ENCODE measurements at regions not wholly inside any gene's neighbourhood (a gene's known extent, or its start where the extent isn't known, plus 50 kb on each side); places are given as distances from the start of the nearest gene placed in this dataset.

DNA sequence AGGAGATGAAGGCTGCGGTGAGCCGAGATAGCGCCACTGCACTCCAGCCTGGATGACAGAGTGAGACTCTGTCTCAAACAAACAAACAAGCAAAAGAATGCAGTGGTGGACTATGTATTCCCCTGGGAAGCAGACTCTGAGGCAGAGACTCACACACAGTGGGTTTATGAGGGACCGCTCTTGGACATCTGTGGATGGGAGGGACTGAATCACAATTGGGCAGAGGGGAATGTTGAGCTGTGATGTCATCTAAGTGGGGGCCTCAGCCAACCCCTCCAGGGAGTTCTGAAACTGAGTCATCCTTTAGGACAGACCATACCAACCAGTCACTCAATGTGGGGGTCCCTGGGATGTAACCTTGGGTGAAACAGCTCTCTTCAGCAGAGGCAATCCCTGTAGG lies 151.0 kb downstream of the SUDS3 start:
- Histone ChIP-seq H3K27ac (ENCODE audit: low read depth, low read length) (no peak overlapping the region), H3K9me3 (ENCODE audit: control insufficient read depth, insufficient read depth, low read length) (peaks cover 28% of the 10 kb centered on the region), H3K4me3 (ENCODE audit: low read depth, low read length) (no peak overlapping the region), H3K27me3 (ENCODE audit: control insufficient read depth, insufficient read depth, low read length) (no peaks in the 10 kb centered on the region)
- DNase-seq (ENCODE audit: low read depth, low spot score), result no peak
- ChIA-PET CTCF (no interaction called here), POLR2A (no interaction called here)
- no peak for TF ChIP-seq CTCF (IDR thresholded peaks at IDR 0.05; ENCODE audit: low read depth, low read length)

- CTCF ChIA-PET, result no interaction called here
- no peaks in the 10 kb centered on the region for H3K27me3 ChIP-seq (ENCODE audit: control insufficient read depth, insufficient read depth, low read length)
- H3K27ac ChIP-seq (ENCODE audit: low read depth, low read length), result no peak overlapping the region
- no peak for TF ChIP-seq CTCF (IDR thresholded peaks at IDR 0.05; ENCODE audit: low read depth, low read length)
- POLR2A ChIA-PET, result no interaction called here
- peaks cover 30% of the 10 kb centered on the region for H3K9me3 ChIP-seq (ENCODE audit: control insufficient read depth, insufficient read depth, low read length)
- DNase-seq (ENCODE audit: low read depth, low spot score), result no peak
- H3K4me3 ChIP-seq (ENCODE audit: low read depth, low read length), result no peak overlapping the region
Observed at GRCh38 chr12:118528625-118529024, 152.3 kb downstream of the SUDS3 start.

DNA sequence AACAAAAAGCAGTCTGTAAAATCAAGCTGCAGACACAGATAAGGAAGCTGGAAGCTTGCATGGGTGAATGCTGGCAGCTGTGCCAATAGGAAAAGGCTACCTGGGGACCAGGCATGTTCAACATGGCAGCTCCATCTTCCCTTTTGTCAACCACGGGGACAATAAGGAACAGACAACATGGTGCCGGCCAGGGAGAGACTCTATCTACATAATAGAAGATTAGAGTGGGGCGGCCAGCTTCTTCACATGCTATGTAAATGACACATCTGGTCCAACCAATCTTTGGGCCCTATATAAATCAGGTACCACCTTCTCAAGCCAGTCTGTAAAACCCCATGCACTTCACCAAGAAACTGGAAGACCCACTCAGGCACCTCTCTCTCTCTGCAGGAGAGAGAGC lies 157.6 kb downstream of the SUDS3 start:
- no peak for TF ChIP-seq CTCF (IDR thresholded peaks at IDR 0.05; ENCODE audit: low read depth, low read length)
- no peak overlapping the region for H3K4me3 ChIP-seq (ENCODE audit: low read depth, low read length)
- CTCF ChIA-PET, result no interaction called here
- POLR2A ChIA-PET, result no interaction called here
- H3K27me3 ChIP-seq (ENCODE audit: control insufficient read depth, insufficient read depth, low read length), result no peaks in the 10 kb centered on the region
- H3K27ac ChIP-seq (ENCODE audit: low read depth, low read length), result no peak overlapping the region
- no peak for DNase-seq (ENCODE audit: low read depth, low spot score)
- H3K9me3 ChIP-seq (ENCODE audit: control insufficient read depth, insufficient read depth, low read length), result peaks cover 36% of the 10 kb centered on the region

DNA sequence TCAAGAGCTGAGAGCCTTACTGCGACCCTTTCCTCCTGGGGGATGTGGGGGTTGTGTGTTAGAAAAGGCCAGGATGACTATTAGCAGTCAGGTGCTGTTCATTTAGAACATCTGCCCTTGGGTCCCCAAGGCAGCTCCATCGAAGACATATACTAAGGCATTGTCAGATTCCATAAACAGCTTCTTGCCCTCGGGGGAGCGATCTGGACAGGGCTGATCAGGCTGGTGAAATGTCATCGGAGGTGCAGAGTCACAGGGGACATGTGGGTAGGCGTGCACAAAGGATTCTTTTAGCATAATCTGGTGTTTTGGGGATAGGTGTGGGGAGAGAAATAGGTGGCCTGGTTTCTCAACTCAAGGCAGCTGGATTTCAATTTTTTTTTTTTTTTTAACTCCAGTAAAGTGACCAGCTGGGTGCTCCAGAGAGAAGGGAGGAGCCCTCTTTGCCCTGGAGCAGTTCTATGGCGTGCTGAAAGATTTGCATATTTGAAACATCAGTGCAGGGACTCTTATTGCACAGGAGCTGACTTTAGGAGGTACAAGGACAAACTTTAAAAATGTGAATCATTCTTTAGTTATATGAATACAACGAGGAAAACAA lies 160.1 kb downstream of the SUDS3 start:
- Histone ChIP-seq H3K27me3 (ENCODE audit: control insufficient read depth, insufficient read depth, low read length) (no peaks in the 10 kb centered on the region), H3K27ac (ENCODE audit: low read depth, low read length) (no peak overlapping the region), H3K4me3 (ENCODE audit: low read depth, low read length) (no peak overlapping the region), H3K9me3 (ENCODE audit: control insufficient read depth, insufficient read depth, low read length) (peaks cover 42% of the 10 kb centered on the region)
- POLR2A ChIA-PET, result no interaction called here
- no peak for TF ChIP-seq CTCF (IDR thresholded peaks at IDR 0.05; ENCODE audit: low read depth, low read length)
- no peak for DNase-seq (ENCODE audit: low read depth, low spot score)
- CTCF ChIA-PET, result no interaction called here

GRCh38 chr12:118537481-118537917 lies 161.1 kb downstream of the SUDS3 start:
- CTCF ChIA-PET, result interaction anchor here (0.7 kb wide), 1 partner anchor 62 kb away, joined by 3 read pairs; no protein-coding TSS in a partner anchor
- POLR2A ChIA-PET, result no interaction called here
- Histone ChIP-seq H3K9me3 (ENCODE audit: control insufficient read depth, insufficient read depth, low read length) (peaks cover 53% of the 10 kb centered on the region), H3K27ac (ENCODE audit: low read depth, low read length) (no peak overlapping the region), H3K4me3 (ENCODE audit: low read depth, low read length) (no peak overlapping the region), H3K27me3 (ENCODE audit: control insufficient read depth, insufficient read depth, low read length) (no peaks in the 10 kb centered on the region)
- DNase-seq (ENCODE audit: low read depth, low spot score), result no peak
- no peak for TF ChIP-seq CTCF (IDR thresholded peaks at IDR 0.05; ENCODE audit: low read depth, low read length)
